ENCODE measurements at regions not wholly inside any gene's neighbourhood (a gene's known extent, or its start where the extent isn't known, plus 50 kb on each side); places are given as distances from the start of the nearest gene placed in this dataset.

DNA sequence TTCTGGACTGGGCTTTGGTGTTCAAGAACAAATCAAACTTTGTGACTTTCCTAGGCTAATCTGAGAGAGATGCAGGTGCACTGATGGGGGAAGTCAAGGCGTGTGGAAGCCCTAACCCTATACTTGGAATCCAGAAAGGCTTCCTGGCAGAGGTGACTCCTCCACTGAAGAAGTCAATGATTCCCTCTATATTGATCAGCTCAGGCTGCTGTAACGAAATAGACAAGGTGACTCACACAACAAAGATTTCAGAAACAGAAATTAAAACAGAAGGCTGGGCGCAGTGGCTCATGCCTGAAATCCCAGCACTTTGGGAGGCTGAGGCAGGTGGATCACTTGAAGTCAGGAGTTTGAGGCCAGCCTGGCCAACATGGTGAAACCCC is 69.6 kb upstream of the GGTA1 start:
- DNase-seq: no peak

DNA sequence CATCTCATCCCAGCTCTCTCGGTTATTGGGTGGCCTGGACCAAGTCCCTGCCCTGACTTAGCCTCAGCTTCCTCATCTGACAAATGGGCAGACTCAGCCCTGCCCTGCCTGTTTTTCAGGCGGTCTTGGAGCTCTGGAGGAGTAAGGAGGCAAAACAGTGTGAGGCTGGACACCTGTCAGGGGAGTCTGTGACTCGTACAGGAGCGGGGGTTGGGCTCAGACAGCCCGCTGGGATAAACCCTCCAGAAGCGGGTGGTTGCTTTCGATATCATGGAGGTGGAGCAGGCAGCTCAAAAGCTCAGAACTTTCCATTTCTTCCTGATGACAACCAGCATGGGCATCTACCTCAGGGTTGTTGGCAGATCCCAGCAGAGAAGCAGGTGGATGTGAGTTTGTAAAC is 72.9 kb upstream of the GGTA1 start:
- DNase-seq: no peak

DNA sequence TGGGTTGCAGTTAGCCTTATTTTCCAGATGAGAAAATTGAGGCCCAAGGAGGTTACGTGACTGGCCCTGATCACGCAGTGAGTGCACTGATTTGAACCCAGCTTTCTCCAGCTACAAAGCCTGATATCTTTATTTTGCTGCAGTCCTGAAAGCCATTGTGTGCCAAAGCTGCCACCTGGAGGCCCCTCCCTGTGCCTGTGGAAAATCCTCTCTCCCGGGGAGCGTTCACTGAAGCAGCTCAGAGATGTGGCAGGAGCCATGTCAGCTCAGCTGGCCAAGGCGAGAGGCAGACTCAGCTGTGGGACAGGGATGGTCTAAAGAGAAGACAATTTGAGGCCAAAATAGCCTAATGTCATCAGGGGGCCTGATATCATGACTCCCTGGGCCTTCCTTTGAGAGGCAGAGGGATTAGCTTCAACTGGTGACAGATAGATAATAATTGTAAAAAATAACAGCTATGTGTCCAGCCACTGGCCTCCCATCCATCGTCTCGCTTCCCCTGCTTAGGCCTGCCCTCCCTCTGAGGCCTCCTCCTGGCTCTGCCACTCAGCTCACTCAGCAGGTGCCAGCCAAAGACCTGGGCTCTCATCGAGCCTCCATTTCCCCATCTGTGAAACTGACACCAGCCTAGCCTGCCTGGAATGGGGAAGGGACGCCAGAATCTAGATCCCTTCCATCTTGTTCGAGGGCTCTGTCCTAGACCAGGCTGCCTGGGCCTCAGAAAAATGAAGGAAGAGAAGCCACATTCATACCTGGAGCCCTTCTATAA is 74.3 kb upstream of the GGTA1 start:
- no peak for DNase-seq

DNA sequence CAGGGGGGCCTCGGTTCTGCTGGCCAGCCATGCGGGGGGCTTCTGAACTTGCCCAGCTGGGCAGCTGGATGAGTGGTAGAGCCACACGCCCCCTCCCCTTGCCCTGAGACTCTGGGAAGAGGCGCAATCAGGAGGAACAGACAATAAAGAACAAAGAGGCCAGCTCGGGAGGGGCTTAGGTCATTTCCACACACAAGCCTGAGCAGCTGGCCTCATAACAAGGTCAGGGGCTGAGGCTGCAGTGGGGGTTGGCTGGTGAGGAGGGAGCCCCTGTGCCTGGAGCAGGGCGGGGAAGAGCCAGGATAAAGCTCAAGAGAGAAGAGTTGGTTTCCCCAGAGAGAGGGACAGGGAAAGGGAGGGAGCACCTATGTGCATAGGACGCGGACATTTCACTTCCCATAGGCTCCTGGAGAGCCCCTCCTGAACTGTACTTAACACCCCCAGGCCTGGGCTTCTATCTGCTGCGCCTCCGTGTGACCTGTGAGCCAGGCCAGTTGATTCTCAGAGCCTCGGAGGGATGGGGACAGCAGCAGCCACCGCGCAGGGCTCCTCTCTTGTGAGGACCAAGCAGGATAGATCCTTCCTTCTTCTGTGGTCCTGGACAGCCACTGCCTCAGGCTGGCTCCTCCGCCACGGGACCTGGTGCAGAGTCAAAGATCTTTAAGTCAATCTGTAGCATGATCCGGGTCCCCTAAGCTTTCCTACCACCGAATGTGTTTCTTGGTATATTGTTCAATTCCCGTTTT is 75.3 kb upstream of the GGTA1 start:
- no peak for DNase-seq

DNA sequence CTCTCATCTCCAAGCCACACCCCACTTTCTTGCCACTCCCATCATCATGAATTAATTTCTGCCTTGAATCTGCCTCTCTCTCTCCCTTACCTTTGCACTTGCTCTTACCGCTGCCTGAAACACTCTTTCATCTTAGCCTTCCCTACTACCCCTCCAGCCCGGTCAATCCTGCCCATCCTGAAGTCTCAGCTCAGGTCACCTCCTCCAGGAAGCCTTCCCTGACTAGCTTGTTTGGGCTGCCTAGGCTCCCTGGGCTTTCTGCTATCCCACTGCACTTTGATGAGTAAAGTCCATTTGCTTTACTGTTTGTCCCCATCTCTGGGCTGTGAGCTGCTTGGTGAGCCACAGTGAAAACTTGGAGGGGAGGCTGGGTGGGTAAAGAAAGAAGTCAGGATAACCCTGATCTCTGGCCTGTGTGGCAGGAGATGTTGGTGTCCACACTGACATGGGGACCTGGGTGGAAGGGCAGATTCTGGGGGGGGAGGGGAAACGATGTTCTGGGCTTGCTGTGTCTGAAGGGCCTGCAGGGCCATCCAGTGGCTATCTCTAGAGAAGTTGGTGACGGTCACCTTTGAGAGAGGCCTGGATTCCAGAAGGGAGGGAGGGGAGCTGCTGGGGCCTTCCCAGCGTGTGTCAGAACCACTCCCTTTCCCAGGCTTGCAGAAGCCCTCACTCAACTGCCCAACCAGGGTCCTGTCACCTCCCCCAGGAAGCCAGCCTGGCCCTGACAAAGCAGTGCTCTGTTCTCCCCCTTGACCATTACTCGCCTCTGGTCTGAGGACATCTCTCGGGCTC is 75.0 kb upstream of the DAB2IP start:
- DNase-seq: no peak

DNA sequence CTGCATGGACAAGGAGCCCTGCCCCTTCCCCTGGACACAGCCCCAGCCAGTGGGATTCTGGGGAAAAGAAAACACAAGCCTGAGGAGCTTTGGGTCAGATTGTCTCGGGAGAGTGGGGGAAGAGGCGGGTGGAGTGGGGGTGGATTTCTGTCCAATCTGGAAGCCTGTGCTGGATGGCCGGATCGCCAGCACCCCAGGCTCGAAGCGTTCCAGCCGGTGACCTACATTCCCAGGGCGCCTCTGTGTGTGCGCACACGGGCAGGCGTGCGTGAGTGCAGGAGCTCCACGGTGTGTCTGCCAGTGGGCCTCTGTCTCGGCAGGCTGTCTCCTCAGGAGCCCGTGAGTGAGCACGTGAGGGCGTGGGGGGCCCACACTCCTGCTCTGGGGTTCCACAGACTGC is 74.3 kb upstream of the DAB2IP start:
- DNase-seq: no peak

DNA sequence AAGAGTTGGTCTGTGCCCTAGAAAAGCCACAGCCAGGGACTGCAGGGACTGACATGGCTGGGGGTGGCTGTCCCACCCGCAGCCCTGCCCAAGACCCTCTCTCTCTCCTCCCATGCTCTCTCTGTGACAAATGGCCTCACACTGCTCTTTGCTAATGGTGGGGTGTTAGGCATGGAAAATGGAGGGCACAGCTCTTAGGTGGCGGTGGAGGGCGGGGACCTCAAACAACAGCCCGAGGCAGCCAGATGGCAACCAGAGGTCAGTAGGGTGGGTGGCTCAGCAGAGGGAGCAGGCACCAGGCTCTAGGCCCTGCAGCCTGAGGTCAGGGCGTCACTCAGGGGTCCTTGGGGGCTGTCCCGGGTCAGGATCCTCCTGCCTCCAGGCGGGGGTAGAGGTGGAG is 73.9 kb upstream of the DAB2IP start:
- DNase-seq: no peak

DNA sequence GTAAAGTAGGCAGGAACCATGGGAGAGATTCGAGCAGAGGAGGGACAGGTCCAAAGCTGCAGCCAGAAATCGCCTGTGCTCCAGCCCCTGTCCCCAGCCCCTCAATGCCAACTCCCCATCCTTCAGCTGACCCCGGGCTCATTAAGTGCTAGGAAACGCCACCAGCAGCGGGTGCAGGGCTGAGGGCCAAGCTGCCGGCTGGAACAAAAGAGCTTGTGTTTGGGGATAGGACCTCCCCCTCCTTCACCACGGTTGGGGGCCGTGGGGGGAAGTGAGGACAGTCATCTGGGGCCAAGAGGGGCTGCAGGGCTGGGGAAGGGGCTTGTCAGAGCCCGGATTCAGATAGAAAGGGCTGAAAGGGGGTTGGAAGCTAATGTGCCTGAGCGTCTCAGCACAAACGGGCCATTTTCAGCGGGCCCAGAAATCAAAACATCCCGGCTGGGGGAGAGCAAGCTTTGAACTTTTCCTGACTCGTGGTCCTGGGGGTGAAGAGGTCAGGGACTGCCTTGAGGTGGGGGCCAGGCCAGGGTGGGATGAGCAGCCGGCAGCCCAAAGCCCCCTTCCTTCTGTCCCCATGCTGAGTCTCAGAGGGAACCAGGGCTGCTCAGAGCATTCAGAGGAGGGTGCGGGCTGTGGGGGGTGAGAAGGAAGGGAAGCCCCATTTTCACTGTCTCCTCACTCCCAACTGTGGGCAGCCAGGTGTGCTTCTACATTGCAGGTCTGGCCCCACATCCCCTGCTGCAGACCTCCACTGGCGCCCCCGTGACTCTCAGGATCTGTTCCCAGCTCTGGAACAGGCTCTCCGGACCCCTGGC is 69.4 kb upstream of the DAB2IP start:
- DNase-seq: no peak

DNA sequence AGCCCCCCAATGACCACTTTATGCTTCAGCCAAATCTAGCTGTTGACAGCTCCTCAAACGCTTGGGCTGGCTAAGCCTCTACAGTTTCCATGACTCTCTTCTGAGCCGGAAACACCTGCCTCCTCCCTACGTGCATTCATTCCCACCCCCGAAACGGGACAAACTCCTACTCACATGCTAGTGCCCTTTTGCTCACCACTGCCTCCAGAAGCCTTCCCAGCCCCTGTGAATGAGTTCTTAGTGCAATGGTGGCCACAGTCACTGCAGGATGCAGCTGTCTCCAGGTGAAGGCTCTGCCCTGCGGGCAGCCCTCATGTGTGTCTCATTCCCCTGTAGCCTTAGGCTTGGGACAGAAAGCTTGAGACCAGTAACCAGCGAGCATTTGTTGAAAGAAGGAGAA is 68.8 kb upstream of the DAB2IP start:
- DNase-seq: no peak

DNA sequence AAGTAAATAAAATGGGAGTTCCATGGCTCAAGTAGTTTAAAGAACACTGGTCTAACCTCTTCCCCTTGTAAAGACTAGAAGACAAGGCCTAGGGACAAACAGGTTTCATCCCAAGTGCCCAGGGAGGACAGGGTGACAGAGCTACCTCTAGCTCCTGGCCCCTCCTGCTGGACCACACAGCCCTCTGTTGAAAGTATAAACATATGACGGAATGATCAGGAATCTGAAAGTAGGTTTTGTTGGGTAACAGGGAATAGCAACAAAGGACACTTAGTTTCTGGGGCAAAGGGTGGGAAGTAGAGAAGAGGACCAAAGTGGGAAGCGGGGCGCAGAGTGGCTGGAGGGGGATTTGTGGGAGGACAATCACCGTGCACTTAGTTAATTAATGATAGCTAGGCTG is 67.0 kb upstream of the DAB2IP start:
- no peak for DNase-seq

DNA sequence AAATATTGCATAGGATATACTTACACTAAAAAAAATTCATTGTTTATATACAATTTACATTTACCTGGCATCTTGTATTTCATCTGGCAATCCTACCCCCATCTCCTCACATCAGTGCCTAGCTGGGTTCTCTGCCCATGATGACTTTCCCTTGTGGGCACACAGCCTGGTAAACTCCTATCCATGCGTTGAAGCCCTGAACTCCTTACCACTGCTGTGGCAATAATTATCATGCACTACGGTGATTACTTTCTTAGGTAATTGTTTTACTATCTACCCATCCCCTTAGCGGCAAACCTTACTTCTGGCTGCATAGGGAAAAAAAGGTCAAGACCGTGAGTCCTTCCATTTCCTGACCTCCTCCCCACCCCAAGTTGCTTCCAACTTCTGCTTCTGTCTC is 63.6 kb upstream of the DAB2IP start:
- DNase-seq: no peak

DNA sequence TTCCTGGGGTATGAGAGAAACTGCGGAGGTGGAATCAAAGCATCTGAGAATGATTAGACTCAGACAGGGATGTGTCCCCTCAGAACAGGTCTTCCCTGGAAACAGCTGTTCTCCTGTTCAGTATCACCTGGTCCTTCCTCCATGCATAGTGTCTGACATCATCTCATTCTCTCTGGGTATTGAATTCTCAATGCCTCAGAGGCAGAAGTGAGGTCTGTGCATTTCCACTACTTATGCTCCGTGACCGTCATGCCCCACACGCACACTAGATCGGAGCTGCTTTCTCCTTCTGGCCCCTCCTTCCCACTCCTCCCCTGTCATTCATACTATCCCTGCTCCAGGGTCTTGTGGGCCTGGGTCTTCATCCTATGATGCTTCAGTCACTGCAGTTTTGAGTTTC is 61.4 kb upstream of the DAB2IP start:
- no peak for DNase-seq

DNA sequence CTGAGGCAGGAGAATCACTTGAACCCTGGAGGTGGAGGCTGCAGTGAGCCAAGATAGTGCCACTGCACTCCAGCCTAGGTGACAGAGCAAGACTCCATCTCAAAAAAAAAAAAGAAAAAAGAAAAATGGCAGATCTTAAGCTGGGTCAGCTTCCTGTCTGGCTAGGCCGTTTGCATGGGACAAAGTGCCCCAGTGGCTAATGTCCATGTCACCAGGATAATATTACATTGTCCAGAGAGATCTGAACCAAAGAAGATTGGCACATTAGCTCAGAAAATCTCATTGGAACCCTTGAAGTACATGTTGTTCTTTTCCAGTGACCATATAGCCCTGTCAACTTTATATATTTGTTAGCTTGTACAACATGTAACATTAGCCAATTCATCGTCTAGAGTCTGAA is 59.2 kb upstream of the DAB2IP start:
- DNase-seq: no peak

DNA sequence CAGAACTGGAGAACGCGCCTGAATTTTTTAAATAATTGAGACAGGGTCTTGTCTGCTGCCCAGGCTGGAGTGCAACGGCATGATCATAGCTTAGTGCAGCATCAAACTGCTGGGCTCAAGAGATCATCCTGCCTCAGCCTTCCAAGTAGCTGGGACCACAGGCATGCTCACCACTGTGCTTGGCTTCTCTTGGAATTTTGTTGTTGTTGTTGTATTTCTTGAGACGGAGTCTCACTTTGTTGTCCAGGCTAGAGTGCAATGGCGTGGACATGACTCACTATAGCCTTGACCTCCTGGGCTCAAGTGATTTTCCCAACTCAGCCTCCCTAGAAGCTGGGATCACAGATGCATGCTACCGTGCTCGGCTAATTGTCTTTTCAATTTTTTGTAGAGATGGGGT is 58.4 kb upstream of the DAB2IP start:
- DNase-seq: no peak

DNA sequence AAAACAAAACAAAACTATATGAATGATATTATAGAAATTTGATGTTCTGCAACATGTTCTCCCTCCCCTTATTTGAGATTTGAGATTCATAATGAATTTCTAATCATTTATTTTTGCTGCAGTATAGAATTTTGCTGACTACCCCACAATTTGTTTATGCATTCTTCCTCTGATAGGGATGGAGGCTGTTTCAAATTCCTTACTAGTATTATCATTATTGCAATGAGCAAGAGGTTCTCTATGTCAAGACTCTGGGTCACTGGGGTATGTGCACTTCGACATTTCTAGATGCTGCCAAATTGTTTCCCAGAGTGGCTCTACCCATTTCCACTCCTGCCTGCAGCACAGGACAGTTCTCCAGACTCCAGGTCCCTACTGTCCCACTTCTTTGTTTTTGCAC is 54.9 kb upstream of the DAB2IP start:
- no peak for DNase-seq

DNA sequence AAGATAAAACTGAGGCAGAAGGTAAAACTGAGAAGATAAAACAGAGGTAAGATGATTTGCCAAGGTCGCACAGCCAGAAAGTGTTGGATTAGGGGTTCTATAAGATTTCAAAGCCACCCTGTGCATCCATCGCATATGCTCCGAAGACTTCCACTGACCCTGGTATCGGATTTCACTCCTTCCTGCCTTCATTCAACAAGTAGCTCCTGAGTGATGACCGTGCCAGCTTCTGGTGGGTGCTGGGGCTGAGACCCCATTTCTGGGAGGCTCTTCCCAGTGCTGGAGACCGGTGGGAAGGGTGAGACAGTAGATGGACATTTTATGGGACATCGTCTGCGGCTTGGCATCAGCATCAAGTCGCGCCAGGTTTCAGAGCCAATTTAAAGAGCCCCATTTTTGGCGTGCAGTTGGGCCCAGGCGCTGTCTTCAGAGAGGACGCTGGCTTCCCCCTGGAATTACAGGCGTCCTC is 53.7 kb upstream of the DAB2IP start:
- no peak for DNase-seq

DNA sequence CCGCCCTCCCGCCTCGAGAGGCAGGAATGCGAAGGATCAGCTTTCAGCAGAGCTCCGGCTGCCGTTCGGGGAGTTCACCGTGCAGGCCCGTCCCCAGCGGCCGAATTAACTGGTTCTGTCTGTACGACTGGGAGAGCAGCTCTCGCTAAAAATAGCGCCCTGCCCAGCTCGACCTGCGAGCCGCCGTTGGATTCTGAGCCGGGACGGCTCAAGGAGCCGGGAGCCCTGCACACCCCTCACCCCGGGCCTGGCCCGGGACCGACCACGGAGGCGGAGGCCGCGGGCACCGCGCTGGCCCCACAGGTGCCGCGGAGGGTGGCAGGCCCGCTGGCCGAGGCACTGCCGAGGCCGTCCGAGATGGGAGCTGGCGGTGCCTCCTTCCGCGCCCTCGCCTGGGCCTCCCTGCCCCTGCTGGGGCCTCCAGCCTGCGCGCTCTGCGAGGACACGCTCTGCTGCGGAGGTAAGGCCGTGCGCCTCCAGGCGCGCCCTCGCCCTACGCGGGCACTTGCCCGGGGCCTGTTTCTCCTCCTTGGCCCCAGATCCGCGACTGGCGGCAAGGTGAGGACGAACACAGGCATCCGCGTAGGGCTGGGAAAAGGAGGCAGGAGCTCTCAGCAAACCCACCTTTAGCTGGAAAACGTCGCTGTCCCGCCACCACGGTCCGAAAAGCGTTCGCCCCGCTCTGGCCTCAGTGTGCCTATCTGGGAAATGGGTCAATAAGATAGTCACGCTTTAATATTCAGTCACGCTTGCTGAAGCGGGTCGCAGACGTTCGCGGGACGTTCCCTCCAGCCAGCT is 53.1 kb upstream of the DAB2IP start:
- no peak for DNase-seq

DNA sequence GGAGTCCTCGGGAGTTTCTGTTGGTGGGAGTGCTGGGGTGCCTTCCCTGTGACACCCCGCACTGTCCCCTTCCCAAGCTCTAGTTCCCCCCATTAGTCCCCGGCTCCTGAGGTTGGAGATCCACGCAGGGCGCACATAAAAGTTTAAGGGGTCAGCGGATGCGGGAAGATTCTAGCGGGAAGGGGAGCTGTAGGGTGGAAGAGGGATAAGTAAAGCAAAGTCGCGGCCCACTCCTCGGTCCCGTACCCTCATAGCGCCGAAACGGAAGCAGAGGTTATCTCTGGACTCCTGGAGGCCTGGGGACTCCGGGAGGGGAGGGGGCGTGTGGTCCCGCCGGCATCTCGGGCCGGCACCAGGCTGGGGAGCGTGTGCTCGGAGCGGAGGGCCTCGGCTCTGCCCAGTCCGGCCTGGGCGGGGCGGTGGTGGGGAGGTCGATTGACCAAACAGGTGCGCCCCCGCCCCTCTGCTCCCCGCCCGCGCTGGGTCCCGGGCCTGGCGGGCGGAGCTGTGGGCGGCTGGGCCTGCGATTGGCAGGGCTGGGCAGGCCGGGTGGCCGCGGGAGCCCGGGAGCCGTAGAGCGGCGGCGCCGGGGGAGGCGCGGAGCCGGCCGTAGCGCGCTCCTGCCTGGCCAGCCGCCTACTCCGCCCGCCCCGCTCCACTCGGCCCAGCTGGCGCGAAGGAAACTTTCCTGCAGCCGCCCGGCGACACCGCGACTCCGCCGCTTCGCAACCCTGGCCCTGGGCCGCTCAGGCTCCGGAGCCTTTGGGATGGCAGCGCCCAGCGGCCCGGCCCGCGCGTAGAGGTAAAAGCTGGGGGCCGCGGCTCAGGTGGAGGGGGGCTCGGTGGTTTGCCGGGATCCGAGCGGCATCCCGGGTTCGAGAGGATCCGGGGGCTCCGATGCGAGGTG is 52.2 kb upstream of the DAB2IP start:
- no peak for DNase-seq

DNA sequence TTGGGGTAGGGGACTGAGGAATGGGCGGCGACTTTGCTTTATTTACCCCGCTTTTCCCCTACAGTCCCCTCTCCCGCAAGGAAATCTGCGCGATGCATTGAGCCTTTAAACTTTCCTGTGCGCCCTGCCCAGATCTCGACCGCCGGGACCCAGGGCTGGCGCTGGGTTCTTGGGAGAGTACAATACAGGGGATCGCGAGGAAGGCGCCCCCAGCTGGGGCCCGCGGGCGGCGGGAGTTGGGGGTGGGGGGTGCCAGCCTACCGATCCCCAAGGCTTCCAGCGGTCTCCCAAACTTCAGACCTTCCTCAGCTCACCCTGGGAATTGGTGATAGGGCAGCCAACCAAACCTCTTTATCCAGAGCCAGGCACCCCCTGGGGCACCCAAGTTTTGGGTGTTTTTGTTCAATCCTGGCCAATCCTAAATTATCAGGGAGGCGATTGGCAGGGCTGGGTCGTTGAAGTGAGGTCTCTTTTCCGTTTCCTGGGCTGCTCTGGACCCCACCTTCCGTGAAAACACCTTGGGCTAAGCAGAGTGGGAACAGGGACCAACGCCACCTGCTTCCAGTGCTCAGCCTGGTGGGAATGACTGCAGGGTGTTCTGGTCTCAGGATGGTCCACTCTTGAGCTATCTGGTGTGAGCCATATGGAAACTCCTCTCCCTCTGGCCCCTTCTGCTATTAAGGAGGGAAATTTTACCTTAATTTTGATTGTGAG is 51.4 kb upstream of the DAB2IP start:
- DNase-seq: no peak

DNA sequence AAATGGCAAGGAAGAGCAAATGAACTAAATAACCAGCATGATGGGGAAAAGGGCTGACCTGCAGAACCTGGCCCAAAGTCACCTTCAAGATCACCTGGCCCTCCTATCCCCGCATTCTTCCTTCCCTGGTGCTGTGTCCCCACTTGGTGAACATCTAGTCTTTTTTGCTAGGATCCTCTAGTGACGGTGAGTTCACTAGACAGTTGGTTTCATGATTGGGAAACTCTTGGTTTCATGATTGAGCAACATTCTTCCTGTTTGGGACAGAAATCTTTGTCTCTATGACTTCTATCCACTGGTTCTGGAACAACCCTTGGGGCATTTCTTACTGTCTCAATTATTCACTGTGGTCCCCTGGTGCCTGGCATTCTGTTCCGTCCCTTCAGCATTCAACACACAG is 50.2 kb upstream of the DAB2IP start:
- DNase-seq: no peak
